Suprapubic skin (tissue), 4 donors: ENCODE measurements at regions not wholly inside any gene's neighbourhood (a gene's known extent, or its start where the extent isn't known, plus 50 kb on each side); places are given as distances from the start of the nearest gene placed in this dataset.

Experiments used
- CTCF ChIP-seq, 2 donors: fragments of 200-600 bp in 1 of 2; fragments of 450-650 bp in 1 of 2; sonication (generic) in 1 of 2; IDR thresholded peaks; one replicate each; pipeline ENCODE4 v1.5.1; 2016 to 2019; ENCODE audit warnings: antibody characterized with exemption in 2 of 2, mild to moderate bottlenecking in 1 of 2, moderate library complexity in 1 of 2
- POLR2A ChIP-seq, 2 donors: fragments of 450-650 bp; IDR thresholded peaks; one replicate each; pipeline ENCODE4 v1.6.1; 2017; ENCODE audit warnings: antibody characterized with exemption in 2 of 2, mild to moderate bottlenecking in 2 of 2, moderate library complexity in 2 of 2
- POLR2AphosphoS5 ChIP-seq, 3 donors: sonication (generic); formaldehyde crosslinking; IDR thresholded peaks; one replicate each; pipeline ENCODE4 v1.6.1; 2017; ENCODE audit warnings: antibody characterized with exemption in 3 of 3

- TF ChIP-seq CTCF (IDR thresholded peaks at IDR 0.05) (no peak), POLR2AphosphoS5 (IDR thresholded peaks at IDR 0.05) (no peak), POLR2A (IDR thresholded peaks at IDR 0.05) (no peak)
These were observed 116.1 kb upstream of the RAB12 start for GRCh38 chr18:8493141-8493540.
